ENCODE measurements at regions not wholly inside any gene's neighbourhood (a gene's known extent, or its start where the extent isn't known, plus 50 kb on each side); places are given as distances from the start of the nearest gene placed in this dataset.

GRCh38 chr11:103736315-103737036 is 300.0 kb upstream of the DDI1 start:
- BruUV-seq (replicated peaks), result no TSS peak
- Histone ChIP-seq H3K79me2 (ENCODE audit: insufficient read depth, low read length) (no peaks in the 10 kb centered on the region), H4K20me1 (ENCODE audit: insufficient read depth, low read length) (no peaks in the 10 kb centered on the region), H2AFZ (ENCODE audit: low read length) (no peak overlapping the region), H3K4me3 (replicated peaks in 1 of 3; ENCODE audit: insufficient read depth in 1 of 3, low read depth in 2 of 3, low read length in 3 of 3) (no peak overlapping the region), H3K36me3 (replicated peaks in 1 of 2; ENCODE audit: control insufficient read depth in 1 of 2, insufficient read depth in 2 of 2, low read length in 2 of 2) (no peaks in the 10 kb centered on the region), H3K27me3 (ENCODE audit: control insufficient read depth in 1 of 2, insufficient read depth in 2 of 2, low read length in 2 of 2) (no peaks in the 10 kb centered on the region), H3K9me3 (ENCODE audit: low read length) (peaks cover 44% of the 10 kb centered on the region), H3K27ac (ENCODE audit: extremely low read length, insufficient read depth, low read length) (no peak overlapping the region), H3K4me2 (ENCODE audit: low read depth, low read length) (no peak overlapping the region), H3K4me1 (ENCODE audit: insufficient read depth, low read length) (no peaks in the 10 kb centered on the region), H3K9ac (ENCODE audit: insufficient read depth, low read depth, low read length) (no peak overlapping the region)
- DNase-seq (ENCODE audit: low spot score) (no peak), ATAC-seq (no peak), FAIRE-seq (no peak)
- WGBS (ENCODE audit: low lambda C conversion rate), result 25% methylated on average over 4 of the region's 4 CpGs
- ChIA-PET POLR2A (no interaction called here), CTCF (ENCODE audit: low intra/inter-chr PET ratio, low total read pairs) (no interaction called here)
- intact Hi-C loops (cut with micrococcal nuclease; ENCODE audit: unreplicated experiment), result no loop called here
- TF ChIP-seq MIXL1 (CRISPR knock-in tag; IDR thresholded peaks at IDR 0.05) (no peak), CSRNP1 (CRISPR knock-in tag; IDR thresholded peaks at IDR 0.05) (no peak), AGO2 (optimal IDR thresholded peaks at IDR 0.05; ENCODE audit: low read depth, low read length) (no peak), FOXO1 (CRISPR knock-in tag; IDR thresholded peaks at IDR 0.05) (no peak), ONECUT2 (CRISPR knock-in tag; IDR thresholded peaks at IDR 0.05) (no peak), KLF11 (CRISPR knock-in tag; IDR thresholded peaks at IDR 0.05) (no peak), ZNF609 (CRISPR knock-in tag; IDR thresholded peaks at IDR 0.05; ENCODE audit: borderline replicate concordance) (no peak), ZNF776 (CRISPR knock-in tag; IDR thresholded peaks at IDR 0.05) (no peak), KAT8 (CRISPR knock-in tag; IDR thresholded peaks at IDR 0.05) (no peak), MED13 (CRISPR knock-in tag; IDR thresholded peaks at IDR 0.05) (no peak)
- TF ChIP-seq, protein P1, sequence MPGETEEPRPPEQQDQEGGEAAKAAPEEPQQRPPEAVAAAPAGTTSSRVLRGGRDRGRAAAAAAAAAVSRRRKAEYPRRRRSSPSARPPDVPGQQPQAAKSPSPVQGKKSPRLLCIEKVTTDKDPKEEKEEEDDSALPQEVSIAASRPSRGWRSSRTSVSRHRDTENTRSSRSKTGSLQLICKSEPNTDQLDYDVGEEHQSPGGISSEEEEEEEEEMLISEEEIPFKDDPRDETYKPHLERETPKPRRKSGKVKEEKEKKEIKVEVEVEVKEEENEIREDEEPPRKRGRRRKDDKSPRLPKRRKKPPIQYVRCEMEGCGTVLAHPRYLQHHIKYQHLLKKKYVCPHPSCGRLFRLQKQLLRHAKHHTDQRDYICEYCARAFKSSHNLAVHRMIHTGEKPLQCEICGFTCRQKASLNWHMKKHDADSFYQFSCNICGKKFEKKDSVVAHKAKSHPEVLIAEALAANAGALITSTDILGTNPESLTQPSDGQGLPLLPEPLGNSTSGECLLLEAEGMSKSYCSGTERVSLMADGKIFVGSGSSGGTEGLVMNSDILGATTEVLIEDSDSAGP (CRISPR knock-in tag; IDR thresholded peaks at IDR 0.05; ENCODE audit: borderline replicate concordance), result no peak
- in situ Hi-C loops (cut with HindIII; ENCODE audit: extremely low pct_ligation_motif_present, low pct_unique_long_range_greater_than_20kb), result no loop called here

Measured in HepG2 (cell line).